Stimulated activated CD4-positive, alpha-beta T cell treated with anti-CD3 and anti-CD28 coated beads, Interleukin-12 subunit alpha, Interleukin-12 subunit beta, amount 100 ng/mL, for 4 hours (primary cell): ENCODE measurements at regions not wholly inside any gene's neighbourhood (a gene's known extent, or its start where the extent isn't known, plus 50 kb on each side); places are given as distances from the start of the nearest gene placed in this dataset.

Experiments used
- DNase-seq: peaks from one replicate; pipeline ENCODE4 v3.0.0-alpha.2; 2020

GRCh38 chr13:111597618-111598017 lies 277.2 kb downstream of the TEX29 start:
- DNase-seq, result no peak

GRCh38 chr13:111598747-111599146 lies 278.3 kb downstream of the TEX29 start:
- DNase-seq, result no peak

GRCh38 chr13:111599791-111600190 lies 279.3 kb downstream of the TEX29 start:
- no peak for DNase-seq

- no peak for DNase-seq
Measured at GRCh38 chr13:111602874-111603273, 282.4 kb downstream of the TEX29 start.

- no peak for DNase-seq
Measured at GRCh38 chr13:111604097-111604496, 283.7 kb downstream of the TEX29 start.

GRCh38 chr13:111608556-111608955 lies 288.1 kb downstream of the TEX29 start:
- no peak for DNase-seq

GRCh38 chr13:111609631-111610030 lies 289.2 kb downstream of the TEX29 start:
- no peak for DNase-seq

GRCh38 chr13:111610081-111610480 lies 289.6 kb downstream of the TEX29 start:
- DNase-seq, result no peak

GRCh38 chr13:111610879-111611278 lies 290.4 kb downstream of the TEX29 start:
- DNase-seq, result no peak

- DNase-seq, result no peak
Measured at GRCh38 chr13:111611651-111612050, 291.2 kb downstream of the TEX29 start.

GRCh38 chr13:111612886-111613285 lies 292.4 kb downstream of the TEX29 start:
- no peak for DNase-seq

GRCh38 chr13:111614009-111614408 lies 293.6 kb downstream of the TEX29 start:
- no peak for DNase-seq

GRCh38 chr13:111614613-111615012 lies 294.2 kb downstream of the TEX29 start:
- no peak for DNase-seq

- no peak for DNase-seq
Measured at GRCh38 chr13:111616203-111616602, 295.8 kb downstream of the TEX29 start.

- no peak for DNase-seq
Measured at GRCh38 chr13:111620166-111620565, 299.7 kb downstream of the TEX29 start.

- DNase-seq, result no peak
Measured at GRCh38 chr13:111620586-111620985, 300.1 kb downstream of the TEX29 start.

- no peak for DNase-seq
Measured at GRCh38 chr13:111621164-111621563, 300.7 kb downstream of the TEX29 start.

GRCh38 chr13:111622051-111622531 lies 301.6 kb downstream of the TEX29 start:
- no peak for DNase-seq

GRCh38 chr13:111623208-111623607 lies 302.8 kb downstream of the TEX29 start:
- DNase-seq, result no peak

GRCh38 chr13:111623743-111624505 lies 303.5 kb downstream of the TEX29 start:
- DNase-seq, result no peak

GRCh38 chr13:111625526-111626315 lies 305.3 kb downstream of the TEX29 start:
- DNase-seq, result no peak

GRCh38 chr13:111626371-111627305 lies 306.2 kb downstream of the TEX29 start:
- no peak for DNase-seq

GRCh38 chr13:111627596-111627995 lies 307.2 kb downstream of the TEX29 start:
- no peak for DNase-seq
